Right lobe of liver (tissue), 4 donors: ENCODE measurements at regions not wholly inside any gene's neighbourhood (a gene's known extent, or its start where the extent isn't known, plus 50 kb on each side); places are given as distances from the start of the nearest gene placed in this dataset.

Experiments
- CTCF ChIP-seq, 4 donors: fragments of 200-600 bp in 3 of 4; fragments of 450-650 bp in 1 of 4; IDR thresholded peaks; one replicate each; pipeline versions ENCODE4 v1.5.1 to v1.8.0; 2016 to 2022; ENCODE audit warnings: antibody characterized with exemption in 4 of 4, mild to moderate bottlenecking in 2 of 4
- POLR2A ChIP-seq: fragments of 450-650 bp; IDR thresholded peaks from one replicate; pipeline ENCODE4 v1.6.1; 2017; ENCODE audit warnings: antibody characterized with exemption, mild to moderate bottlenecking
- donor health status: DM: no; HTN: no; CAD: no.
- donor health status: DM: no; HTN: no; CAD: no.
- donor health status: DM: no; HTN: yes; CAD: no.

- TF ChIP-seq CTCF (IDR thresholded peaks at IDR 0.05): no peak
- TF ChIP-seq POLR2A: no peak
Observed at GRCh38 chr9:115689331-115689730, 464.3 kb upstream of the PAPPA start.
